ENCODE measurements at regions not wholly inside any gene's neighbourhood (a gene's known extent, or its start where the extent isn't known, plus 50 kb on each side); places are given as distances from the start of the nearest gene placed in this dataset.
"Not testable (repeated sequence)": the region's sequence is repeated elsewhere in the genome, so short reads cannot be mapped to it uniquely, and the experiment has no call there.

- Histone ChIP-seq H3K27ac (ENCODE audit: low read depth, low read length) (no peak overlapping the region), H3K79me2 (ENCODE audit: insufficient read depth, low read length) (no peaks in the 10 kb centered on the region), H3K9ac (ENCODE audit: low read length) (no peak overlapping the region), H3K4me1 (ENCODE audit: insufficient read depth, low read length) (no peaks in the 10 kb centered on the region), H3K4me2 (ENCODE audit: low read length) (no peak overlapping the region), H2AFZ (ENCODE audit: low read depth, low read length) (no peak overlapping the region), H4K20me1 (ENCODE audit: insufficient read depth, low read length) (no peaks in the 10 kb centered on the region), H3K9me3 (ENCODE audit: insufficient read depth, low read depth, low read length) (no peaks in the 10 kb centered on the region), H3K27me3 (ENCODE audit: insufficient read depth, low read length) (no peaks in the 10 kb centered on the region), H3K4me3 (ENCODE audit: insufficient read depth, low read depth, low read length) (no peak overlapping the region), H3K36me3 (ENCODE audit: insufficient read depth, low read length) (no peaks in the 10 kb centered on the region)
- Mint-ChIP-seq H3K9me3 (ENCODE audit: unreplicated experiment) (no peaks in the 10 kb centered on the region), H3K4me3 (ENCODE audit: unreplicated experiment) (no peak overlapping the region), H3K27me3 (ENCODE audit: low read depth, unreplicated experiment) (no peaks in the 10 kb centered on the region), H3K36me3 (ENCODE audit: low read depth, unreplicated experiment) (no peaks in the 10 kb centered on the region), H3K27ac (ENCODE audit: unreplicated experiment) (no peak overlapping the region), H3K4me1 (ENCODE audit: low read depth, unreplicated experiment) (no peaks in the 10 kb centered on the region)
- FAIRE-seq = no peak
- TF ChIP-seq EZH2 (IDR thresholded peaks at IDR 0.05; ENCODE audit: insufficient read depth, low read length) (no peak), CTCF (IDR thresholded peaks at IDR 0.05; ENCODE audit: insufficient read depth, low read depth, low read length) (no peak)
- DNase-seq (ENCODE audit: low read depth) = no peak
Observed at GRCh38 chr7:9071160-9071762, 637.9 kb downstream of the NXPH1 start.

GRCh38 chr7:9075774-9076173, 642.4 kb downstream of the NXPH1 start:
- H3K4me1 Mint-ChIP-seq (ENCODE audit: low read depth, unreplicated experiment); H3K27me3 Mint-ChIP-seq (ENCODE audit: low read depth, unreplicated experiment); H3K27ac ChIP-seq (ENCODE audit: low read depth, low read length); H3K36me3 Mint-ChIP-seq (ENCODE audit: low read depth, unreplicated experiment); H3K27me3 ChIP-seq (ENCODE audit: insufficient read depth, low read length); H4K20me1 ChIP-seq (ENCODE audit: insufficient read depth, low read length); FAIRE-seq; H3K9me3 Mint-ChIP-seq (ENCODE audit: unreplicated experiment); H3K9ac ChIP-seq (ENCODE audit: low read length); DNase-seq (ENCODE audit: low read depth); H3K27ac Mint-ChIP-seq (ENCODE audit: unreplicated experiment); H3K79me2 ChIP-seq (ENCODE audit: insufficient read depth, low read length); H3K4me1 ChIP-seq (ENCODE audit: insufficient read depth, low read length); H3K4me3 Mint-ChIP-seq (ENCODE audit: unreplicated experiment); H2AFZ ChIP-seq (ENCODE audit: low read depth, low read length); H3K9me3 ChIP-seq (ENCODE audit: insufficient read depth, low read depth, low read length); H3K36me3 ChIP-seq (ENCODE audit: insufficient read depth, low read length); H3K4me3 ChIP-seq (ENCODE audit: insufficient read depth, low read depth, low read length); H3K4me2 ChIP-seq (ENCODE audit: low read length): not testable (repeated sequence)

- no peak overlapping the region for H2AFZ ChIP-seq (ENCODE audit: low read depth, low read length)
- no peak overlapping the region for H3K4me2 ChIP-seq (ENCODE audit: low read length)
- no peak overlapping the region for H3K27ac Mint-ChIP-seq (ENCODE audit: unreplicated experiment)
- H3K4me3 Mint-ChIP-seq (ENCODE audit: unreplicated experiment) = no peak overlapping the region
- no peaks in the 10 kb centered on the region for H3K9me3 Mint-ChIP-seq (ENCODE audit: unreplicated experiment)
- no peaks in the 10 kb centered on the region for H3K9me3 ChIP-seq (ENCODE audit: insufficient read depth, low read depth, low read length)
- H3K27me3 ChIP-seq (ENCODE audit: insufficient read depth, low read length) = no peaks in the 10 kb centered on the region
- H4K20me1 ChIP-seq (ENCODE audit: insufficient read depth, low read length) = no peaks in the 10 kb centered on the region
- no peak for TF ChIP-seq EZH2 (IDR thresholded peaks at IDR 0.05; ENCODE audit: insufficient read depth, low read length)
- no peak for TF ChIP-seq CTCF (IDR thresholded peaks at IDR 0.05; ENCODE audit: insufficient read depth, low read depth, low read length)
- H3K36me3 Mint-ChIP-seq (ENCODE audit: low read depth, unreplicated experiment) = no peaks in the 10 kb centered on the region
- no peaks in the 10 kb centered on the region for H3K36me3 ChIP-seq (ENCODE audit: insufficient read depth, low read length)
- no peak overlapping the region for H3K27ac ChIP-seq (ENCODE audit: low read depth, low read length)
- no peak for FAIRE-seq
- H3K79me2 ChIP-seq (ENCODE audit: insufficient read depth, low read length) = no peaks in the 10 kb centered on the region
- no peak for DNase-seq (ENCODE audit: low read depth)
- H3K9ac ChIP-seq (ENCODE audit: low read length) = no peak overlapping the region
- no peaks in the 10 kb centered on the region for H3K4me1 Mint-ChIP-seq (ENCODE audit: low read depth, unreplicated experiment)
- no peak overlapping the region for H3K4me3 ChIP-seq (ENCODE audit: insufficient read depth, low read depth, low read length)
- H3K4me1 ChIP-seq (ENCODE audit: insufficient read depth, low read length) = no peaks in the 10 kb centered on the region
- no peaks in the 10 kb centered on the region for H3K27me3 Mint-ChIP-seq (ENCODE audit: low read depth, unreplicated experiment)
Observed at GRCh38 chr7:9082203-9082602, 648.8 kb downstream of the NXPH1 start.

Measured in astrocyte (in vitro differentiated cells and primary cell).